HFF-Myc (cell line): ENCODE measurements at regions not wholly inside any gene's neighbourhood (a gene's known extent, or its start where the extent isn't known, plus 50 kb on each side); places are given as distances from the start of the nearest gene placed in this dataset.
"Not testable (repeated sequence)": the region's sequence is repeated elsewhere in the genome, so short reads cannot be mapped to it uniquely, and the experiment has no call there.

Experiments used
- DNase-seq: peaks from one replicate; pipeline ENCODE4 v3.0.0-alpha.2; 2011; ENCODE audit warnings: low read depth; ENCODE audit errors: extremely low read depth
- H3K4me3 ChIP-seq: replicated peaks from 2 replicates; pipeline ENCODE4 v1.5.1; 2011; ENCODE audit warnings: low read depth, mild to moderate bottlenecking, control low read depth, low read length
- TF ChIP-seq, protein P1 (sequence below): IDR thresholded peaks from 2 replicates; pipeline ENCODE4 v1.5.1; 2012; ENCODE audit warnings: mild to moderate bottlenecking, low read depth, low read length, control low read depth; ENCODE audit errors: missing control alignments

GRCh38 chr16:27645396-27645795 is 95.5 kb downstream of the KATNIP start:
- TF ChIP-seq, protein P1, sequence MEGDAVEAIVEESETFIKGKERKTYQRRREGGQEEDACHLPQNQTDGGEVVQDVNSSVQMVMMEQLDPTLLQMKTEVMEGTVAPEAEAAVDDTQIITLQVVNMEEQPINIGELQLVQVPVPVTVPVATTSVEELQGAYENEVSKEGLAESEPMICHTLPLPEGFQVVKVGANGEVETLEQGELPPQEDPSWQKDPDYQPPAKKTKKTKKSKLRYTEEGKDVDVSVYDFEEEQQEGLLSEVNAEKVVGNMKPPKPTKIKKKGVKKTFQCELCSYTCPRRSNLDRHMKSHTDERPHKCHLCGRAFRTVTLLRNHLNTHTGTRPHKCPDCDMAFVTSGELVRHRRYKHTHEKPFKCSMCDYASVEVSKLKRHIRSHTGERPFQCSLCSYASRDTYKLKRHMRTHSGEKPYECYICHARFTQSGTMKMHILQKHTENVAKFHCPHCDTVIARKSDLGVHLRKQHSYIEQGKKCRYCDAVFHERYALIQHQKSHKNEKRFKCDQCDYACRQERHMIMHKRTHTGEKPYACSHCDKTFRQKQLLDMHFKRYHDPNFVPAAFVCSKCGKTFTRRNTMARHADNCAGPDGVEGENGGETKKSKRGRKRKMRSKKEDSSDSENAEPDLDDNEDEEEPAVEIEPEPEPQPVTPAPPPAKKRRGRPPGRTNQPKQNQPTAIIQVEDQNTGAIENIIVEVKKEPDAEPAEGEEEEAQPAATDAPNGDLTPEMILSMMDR, result no peak
- DNase-seq, result no peak
- no peak overlapping the region for H3K4me3 ChIP-seq

DNA sequence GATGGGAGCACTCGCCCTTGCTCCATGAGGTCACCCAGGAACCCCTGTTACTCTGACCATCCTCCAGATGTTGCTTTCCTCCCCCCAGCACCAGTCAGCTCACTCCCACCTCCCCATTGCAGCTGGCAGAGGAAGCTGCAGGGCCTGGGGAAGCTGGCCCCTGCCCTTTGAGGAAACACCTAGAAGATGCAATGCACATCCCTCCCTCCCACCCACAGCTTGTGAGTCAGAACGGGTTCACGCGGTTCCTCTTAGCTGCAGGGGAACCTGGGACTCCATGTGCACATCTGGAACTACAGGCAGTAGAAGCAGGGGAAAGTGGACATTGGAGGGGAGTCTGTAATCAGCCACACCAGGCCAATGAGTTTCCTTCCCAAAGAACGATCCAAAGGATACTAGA is 96.9 kb downstream of the KATNIP start:
- TF ChIP-seq, protein P1, result no peak
- DNase-seq, result peak; percentile 17

DNA sequence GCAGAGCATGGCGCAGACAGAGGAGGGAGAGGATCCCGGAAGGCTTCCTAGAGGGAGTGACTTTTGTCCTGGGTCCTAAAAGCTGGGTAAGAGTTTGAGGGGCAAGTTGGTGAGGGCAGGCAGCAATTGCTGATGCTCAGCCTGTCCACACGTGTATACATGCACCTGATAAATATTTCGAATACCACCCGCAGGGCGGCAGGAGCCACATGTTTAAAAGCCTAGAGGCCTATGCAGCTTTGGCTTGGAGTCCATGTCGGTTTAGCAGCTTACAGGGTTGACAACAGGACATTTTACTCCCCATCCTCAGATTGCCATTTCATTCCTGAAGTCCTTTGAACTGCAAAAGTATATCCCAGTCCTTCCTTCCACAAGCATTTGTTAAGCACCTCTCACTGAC is 99.1 kb downstream of the KATNIP start:
- TF ChIP-seq, protein P1, result no peak
- DNase-seq, result no peak
- H3K4me3 ChIP-seq, result no peak overlapping the region

More for the DNA sequence above, 96.9 kb downstream of the KATNIP start:
- H3K4me3 ChIP-seq, result no peak overlapping the region

- DNase-seq, result no peak
- TF ChIP-seq, protein P1, result no peak
- H3K4me3 ChIP-seq, result no peak overlapping the region
Observed at GRCh38 chr16:27650073-27650701, 100.2 kb downstream of the KATNIP start.

DNA sequence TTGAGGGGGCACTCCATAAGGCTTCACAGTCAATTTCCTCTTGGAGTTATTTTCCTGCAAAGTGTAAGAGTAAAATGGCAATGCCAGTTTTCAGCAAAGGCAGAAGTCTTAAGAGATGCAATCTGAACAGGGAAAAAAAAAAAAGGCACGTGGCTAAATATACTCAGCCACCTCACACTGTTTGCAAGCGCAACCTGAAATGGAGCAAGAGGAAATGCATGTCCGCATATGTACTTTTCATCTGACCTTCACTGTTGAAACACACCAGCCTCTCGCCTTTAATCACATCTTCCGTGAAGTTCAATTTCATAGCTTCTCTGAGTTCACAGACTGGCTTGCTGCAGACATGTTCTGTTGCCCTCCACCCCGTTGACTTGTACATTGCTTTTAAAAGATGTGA is 101.4 kb downstream of the KATNIP start:
- TF ChIP-seq, protein P1, result no peak
- no peak overlapping the region for H3K4me3 ChIP-seq
- no peak for DNase-seq

DNA sequence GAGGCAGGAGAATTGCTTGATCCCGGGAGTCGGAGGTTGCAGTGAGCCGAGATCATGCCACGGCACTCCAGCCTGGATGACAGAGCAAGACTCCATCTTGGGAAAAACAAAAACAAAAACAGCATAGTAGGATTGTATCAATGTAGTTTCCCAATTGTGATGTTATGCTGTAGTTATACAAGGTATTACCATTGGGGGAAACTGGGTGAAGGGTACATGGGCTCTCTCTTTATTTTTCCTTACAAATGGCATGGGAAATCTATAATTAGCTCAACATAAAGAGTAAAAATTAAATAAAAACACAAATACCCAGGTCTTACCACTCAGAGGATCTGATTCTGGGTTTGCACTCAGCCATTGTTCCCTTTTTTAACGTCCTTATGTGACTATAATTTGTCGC is 107.9 kb downstream of the KATNIP start:
- TF ChIP-seq, protein P1, result no peak
- DNase-seq, result no peak
- no peak overlapping the region for H3K4me3 ChIP-seq

DNA sequence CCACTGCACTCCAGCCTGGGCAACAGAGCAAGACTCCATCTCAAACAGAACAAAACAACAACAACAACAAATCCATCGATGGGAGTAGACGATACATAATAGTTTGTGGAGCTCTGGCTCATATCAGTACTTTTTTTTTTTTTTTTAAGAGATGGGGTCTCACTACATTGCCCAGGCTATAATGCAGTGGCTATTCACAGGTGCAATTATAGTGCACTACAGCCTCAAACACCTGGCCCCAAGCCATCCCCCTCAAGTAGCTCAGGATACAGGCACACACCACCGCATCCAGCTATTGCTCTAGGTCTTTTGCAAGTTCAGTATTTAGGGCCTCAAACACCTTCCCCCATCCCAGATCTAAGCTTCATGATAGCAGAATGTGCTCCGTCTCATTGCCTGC is 110.6 kb downstream of the KATNIP start:
- no peak for DNase-seq
- H3K4me3 ChIP-seq, result no peak overlapping the region
- TF ChIP-seq, protein P1, result no peak

DNA sequence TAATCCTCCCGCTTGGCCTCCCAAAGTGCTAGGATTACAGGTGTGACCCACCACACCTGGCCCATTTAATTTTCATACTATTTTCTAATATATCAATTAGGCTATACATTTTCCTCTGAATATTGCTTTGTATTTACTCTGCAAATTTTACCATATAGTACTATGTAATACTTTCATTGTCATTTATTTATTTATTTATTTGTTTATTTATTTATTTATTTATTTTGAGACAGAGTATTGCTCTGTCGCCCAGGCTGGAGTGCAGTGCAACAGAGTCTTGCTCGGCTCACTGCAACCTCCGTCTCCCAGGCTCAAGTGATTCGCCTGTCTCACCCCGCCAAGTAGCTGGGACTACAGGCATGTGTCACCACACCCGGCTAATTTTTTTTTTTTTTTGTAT is 113.3 kb downstream of the KATNIP start:
- not testable (repeated sequence) for DNase-seq

More for the DNA sequence above, 113.3 kb downstream of the KATNIP start:
- not testable (repeated sequence) for H3K4me3 ChIP-seq
